ENCODE measurements at regions not wholly inside any gene's neighbourhood (a gene's known extent, or its start where the extent isn't known, plus 50 kb on each side); places are given as distances from the start of the nearest gene placed in this dataset.

- DNase-seq, result no peak
Observed at GRCh38 chr5:1707467-1707866, 92.2 kb downstream of the MRPL36 start.

- no peak for DNase-seq
Observed at GRCh38 chr5:1706428-1706827, 93.2 kb downstream of the MRPL36 start.

GRCh38 chr5:1706021-1706420 lies 93.6 kb downstream of the MRPL36 start:
- no peak for DNase-seq

GRCh38 chr5:1704676-1705075 lies 95.0 kb downstream of the MRPL36 start:
- DNase-seq, result no peak

GRCh38 chr5:1704266-1704665 lies 95.4 kb downstream of the MRPL36 start:
- no peak for DNase-seq

- DNase-seq, result no peak
Observed at GRCh38 chr5:1703352-1704050, 96.1 kb downstream of the MRPL36 start.

GRCh38 chr5:1702318-1702717 lies 97.3 kb downstream of the MRPL36 start:
- no peak for DNase-seq

GRCh38 chr5:1701884-1702283 lies 97.8 kb downstream of the MRPL36 start:
- no peak for DNase-seq

- no peak for DNase-seq
Observed at GRCh38 chr5:1701216-1701864, 98.3 kb downstream of the MRPL36 start.

GRCh38 chr5:1699394-1699793 lies 100.2 kb downstream of the MRPL36 start:
- DNase-seq, result no peak

GRCh38 chr5:1698589-1699316 lies 100.9 kb downstream of the MRPL36 start:
- no peak for DNase-seq

GRCh38 chr5:1692381-1692780 lies 107.3 kb downstream of the MRPL36 start:
- no peak for DNase-seq

GRCh38 chr5:1687301-1687970 lies 112.2 kb downstream of the MRPL36 start:
- no peak for DNase-seq

- no peak for DNase-seq
Observed at GRCh38 chr5:1686016-1686802, 113.4 kb downstream of the MRPL36 start.

GRCh38 chr5:1685066-1685465 lies 114.6 kb downstream of the MRPL36 start:
- no peak for DNase-seq

GRCh38 chr5:1681955-1682354 lies 117.7 kb downstream of the MRPL36 start:
- no peak for DNase-seq

GRCh38 chr5:1673042-1673677 lies 126.5 kb downstream of the MRPL36 start:
- no peak for DNase-seq

GRCh38 chr5:1672396-1672795 lies 127.2 kb downstream of the MRPL36 start:
- DNase-seq, result no peak

GRCh38 chr5:1671351-1671750 lies 128.3 kb downstream of the MRPL36 start:
- DNase-seq, result no peak

GRCh38 chr5:1670351-1670750 lies 129.3 kb downstream of the MRPL36 start:
- no peak for DNase-seq
